ENCODE measurements at regions not wholly inside any gene's neighbourhood (a gene's known extent, or its start where the extent isn't known, plus 50 kb on each side); places are given as distances from the start of the nearest gene placed in this dataset.
"Not testable (repeated sequence)": the region's sequence is repeated elsewhere in the genome, so short reads cannot be mapped to it uniquely, and the experiment has no call there.

- no peak for DNase-seq
Observed at GRCh38 chrY:19644889-19645638, 99.5 kb downstream of the KDM5D start.

- no peak for DNase-seq
Observed at GRCh38 chrY:19637651-19638347, 106.7 kb downstream of the KDM5D start.

- no peak for DNase-seq
Observed at GRCh38 chrY:19628926-19629325, 115.6 kb downstream of the KDM5D start.

GRCh38 chrY:19622392-19622791 lies 122.1 kb downstream of the KDM5D start:
- DNase-seq: no peak

GRCh38 chrY:19621756-19622155 lies 122.8 kb downstream of the KDM5D start:
- DNase-seq: no peak

- DNase-seq: no peak
Observed at GRCh38 chrY:19601113-19601512, 143.4 kb downstream of the KDM5D start.

- no peak for DNase-seq
Observed at GRCh38 chrY:19600711-19601110, 143.8 kb downstream of the KDM5D start.

- DNase-seq: no peak
Observed at GRCh38 chrY:19590235-19590634, 154.3 kb downstream of the KDM5D start.

- DNase-seq: no peak
Observed at GRCh38 chrY:19589664-19590063, 154.9 kb downstream of the KDM5D start.

- DNase-seq: no peak
Observed at GRCh38 chrY:19587311-19587710, 157.2 kb downstream of the KDM5D start.

GRCh38 chrY:19580990-19581389 lies 163.5 kb downstream of the KDM5D start:
- DNase-seq: not testable (repeated sequence)

GRCh38 chrY:19578281-19578874 lies 166.1 kb downstream of the KDM5D start:
- DNase-seq: no peak

GRCh38 chrY:19577250-19577649 lies 167.3 kb downstream of the KDM5D start:
- no peak for DNase-seq

GRCh38 chrY:19574939-19575338 lies 169.6 kb downstream of the KDM5D start:
- DNase-seq: no peak

GRCh38 chrY:19573646-19574045 lies 170.9 kb downstream of the KDM5D start:
- DNase-seq: no peak

- DNase-seq: no peak
Observed at GRCh38 chrY:19570999-19571398, 173.5 kb downstream of the KDM5D start.

GRCh38 chrY:19567943-19568342 lies 176.6 kb downstream of the KDM5D start:
- no peak for DNase-seq

- DNase-seq: peak; percentile 95
Observed at GRCh38 chrY:19567051-19567921, 177.2 kb downstream of the KDM5D start.

GRCh38 chrY:19559161-19559560 lies 185.4 kb downstream of the KDM5D start:
- DNase-seq: no peak

GRCh38 chrY:19549671-19550466 lies 194.7 kb downstream of the KDM5D start:
- no peak for DNase-seq

- no peak for DNase-seq
Observed at GRCh38 chrY:19541475-19542306, 202.8 kb downstream of the KDM5D start.

Measured in right hindlimb (tissue), 1 donor.